Panc1 (cell line): ENCODE measurements at regions not wholly inside any gene's neighbourhood (a gene's known extent, or its start where the extent isn't known, plus 50 kb on each side); places are given as distances from the start of the nearest gene placed in this dataset.

Experiments
- POLR2AphosphoS5 ChIP-seq: IDR thresholded peaks from 2 replicates; pipeline ENCODE4 v1.6.1; 2012; ENCODE audit warnings: mild to moderate bottlenecking, low read depth, low read length, moderate library complexity
- SIN3A ChIP-seq: IDR thresholded peaks from 2 replicates; pipeline ENCODE4 v1.6.1; 2012; ENCODE audit warnings: low read depth, mild to moderate bottlenecking, low read length, moderate library complexity, borderline replicate concordance; ENCODE audit not compliant: insufficient read depth
- TCF7L2 ChIP-seq: IDR thresholded peaks from 2 replicates; pipeline ENCODE4 v1.6.1; 2011; ENCODE audit warnings: mild to moderate bottlenecking, low read depth, low read length, inconsistent platforms
- TF ChIP-seq, protein P1 (sequence below): fragments of 450-650 bp; IDR thresholded peaks from 2 replicates; pipeline ENCODE4 v1.5.1; 2017; ENCODE audit warnings: mild to moderate bottlenecking
- TF ChIP-seq, protein P2 (sequence below), 2 experiments: IDR thresholded peaks; 2 replicates each; pipeline ENCODE4 v1.6.1; 2011 to 2012; ENCODE audit warnings: low read depth in 2 of 2, control low read depth in 1 of 2, low read length in 1 of 2, mild to moderate bottlenecking in 1 of 2, moderate library complexity in 1 of 2; ENCODE audit not compliant: insufficient read depth in 1 of 2

DNA sequence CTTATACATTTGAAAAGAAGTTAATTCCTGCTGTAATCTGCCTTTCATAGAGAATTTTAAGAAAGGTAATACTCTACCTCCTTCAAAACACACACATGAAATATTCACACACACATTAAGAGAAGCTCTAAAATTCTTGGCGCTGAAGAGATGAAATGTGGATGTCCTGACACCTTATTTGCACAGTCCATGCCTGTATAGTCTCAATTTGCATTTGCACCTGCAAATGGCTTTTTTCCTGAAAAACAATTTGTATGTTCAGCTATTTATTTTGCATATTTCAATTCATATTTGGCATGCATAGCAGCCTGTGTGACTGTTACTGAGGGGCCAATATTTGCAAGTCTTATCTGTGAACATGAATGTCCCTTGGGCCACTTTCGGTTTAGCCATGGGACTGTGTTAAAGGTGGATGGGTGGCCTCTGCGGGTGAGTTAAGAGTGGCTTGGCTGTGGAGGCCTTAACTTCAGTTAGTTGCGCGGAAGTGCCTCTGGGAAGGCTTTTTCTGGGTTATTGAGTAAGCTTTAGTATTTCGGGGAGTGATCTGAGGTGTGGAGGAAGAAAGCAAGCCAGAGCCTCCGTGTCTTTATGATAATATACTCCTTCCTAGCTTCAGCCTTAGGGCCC, 443.3 kb upstream of the FAT1 start:
- TF ChIP-seq, protein P1, sequence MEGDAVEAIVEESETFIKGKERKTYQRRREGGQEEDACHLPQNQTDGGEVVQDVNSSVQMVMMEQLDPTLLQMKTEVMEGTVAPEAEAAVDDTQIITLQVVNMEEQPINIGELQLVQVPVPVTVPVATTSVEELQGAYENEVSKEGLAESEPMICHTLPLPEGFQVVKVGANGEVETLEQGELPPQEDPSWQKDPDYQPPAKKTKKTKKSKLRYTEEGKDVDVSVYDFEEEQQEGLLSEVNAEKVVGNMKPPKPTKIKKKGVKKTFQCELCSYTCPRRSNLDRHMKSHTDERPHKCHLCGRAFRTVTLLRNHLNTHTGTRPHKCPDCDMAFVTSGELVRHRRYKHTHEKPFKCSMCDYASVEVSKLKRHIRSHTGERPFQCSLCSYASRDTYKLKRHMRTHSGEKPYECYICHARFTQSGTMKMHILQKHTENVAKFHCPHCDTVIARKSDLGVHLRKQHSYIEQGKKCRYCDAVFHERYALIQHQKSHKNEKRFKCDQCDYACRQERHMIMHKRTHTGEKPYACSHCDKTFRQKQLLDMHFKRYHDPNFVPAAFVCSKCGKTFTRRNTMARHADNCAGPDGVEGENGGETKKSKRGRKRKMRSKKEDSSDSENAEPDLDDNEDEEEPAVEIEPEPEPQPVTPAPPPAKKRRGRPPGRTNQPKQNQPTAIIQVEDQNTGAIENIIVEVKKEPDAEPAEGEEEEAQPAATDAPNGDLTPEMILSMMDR: no peak
- TF ChIP-seq POLR2AphosphoS5: no peak
- TF ChIP-seq, protein P2, sequence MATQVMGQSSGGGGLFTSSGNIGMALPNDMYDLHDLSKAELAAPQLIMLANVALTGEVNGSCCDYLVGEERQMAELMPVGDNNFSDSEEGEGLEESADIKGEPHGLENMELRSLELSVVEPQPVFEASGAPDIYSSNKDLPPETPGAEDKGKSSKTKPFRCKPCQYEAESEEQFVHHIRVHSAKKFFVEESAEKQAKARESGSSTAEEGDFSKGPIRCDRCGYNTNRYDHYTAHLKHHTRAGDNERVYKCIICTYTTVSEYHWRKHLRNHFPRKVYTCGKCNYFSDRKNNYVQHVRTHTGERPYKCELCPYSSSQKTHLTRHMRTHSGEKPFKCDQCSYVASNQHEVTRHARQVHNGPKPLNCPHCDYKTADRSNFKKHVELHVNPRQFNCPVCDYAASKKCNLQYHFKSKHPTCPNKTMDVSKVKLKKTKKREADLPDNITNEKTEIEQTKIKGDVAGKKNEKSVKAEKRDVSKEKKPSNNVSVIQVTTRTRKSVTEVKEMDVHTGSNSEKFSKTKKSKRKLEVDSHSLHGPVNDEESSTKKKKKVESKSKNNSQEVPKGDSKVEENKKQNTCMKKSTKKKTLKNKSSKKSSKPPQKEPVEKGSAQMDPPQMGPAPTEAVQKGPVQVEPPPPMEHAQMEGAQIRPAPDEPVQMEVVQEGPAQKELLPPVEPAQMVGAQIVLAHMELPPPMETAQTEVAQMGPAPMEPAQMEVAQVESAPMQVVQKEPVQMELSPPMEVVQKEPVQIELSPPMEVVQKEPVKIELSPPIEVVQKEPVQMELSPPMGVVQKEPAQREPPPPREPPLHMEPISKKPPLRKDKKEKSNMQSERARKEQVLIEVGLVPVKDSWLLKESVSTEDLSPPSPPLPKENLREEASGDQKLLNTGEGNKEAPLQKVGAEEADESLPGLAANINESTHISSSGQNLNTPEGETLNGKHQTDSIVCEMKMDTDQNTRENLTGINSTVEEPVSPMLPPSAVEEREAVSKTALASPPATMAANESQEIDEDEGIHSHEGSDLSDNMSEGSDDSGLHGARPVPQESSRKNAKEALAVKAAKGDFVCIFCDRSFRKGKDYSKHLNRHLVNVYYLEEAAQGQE (IDR thresholded peaks at IDR 0.05; ENCODE audit: insufficient read depth in 1 of 2, low read depth in 2 of 2, low read length in 1 of 2): no peak
- no peak for TF ChIP-seq TCF7L2
- TF ChIP-seq SIN3A: no peak
